ENCODE measurements at regions not wholly inside any gene's neighbourhood (a gene's known extent, or its start where the extent isn't known, plus 50 kb on each side); places are given as distances from the start of the nearest gene placed in this dataset.
"Not testable (repeated sequence)": the region's sequence is repeated elsewhere in the genome, so short reads cannot be mapped to it uniquely, and the experiment has no call there.

DNA sequence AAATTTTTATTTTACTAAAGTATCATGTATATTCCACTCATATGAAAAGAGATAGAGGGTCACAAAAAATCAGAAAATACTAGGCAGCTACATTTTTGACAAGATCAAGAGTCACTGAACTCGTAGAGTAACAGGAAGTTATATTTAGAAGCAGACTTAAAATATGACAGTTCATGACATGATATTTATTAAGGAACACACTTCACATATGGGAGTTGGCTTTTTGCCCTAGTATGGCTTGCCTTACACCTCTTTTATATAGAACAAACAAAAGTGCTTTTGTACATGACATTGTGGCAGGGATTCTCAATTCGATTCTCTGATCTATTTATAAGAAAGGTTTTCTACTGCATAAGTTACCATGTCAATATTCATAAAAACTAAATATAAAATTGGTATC lies 80.1 kb upstream of the GBE1 start:
- H3K4me1 ChIP-seq, result no peaks in the 10 kb centered on the region
- no peaks in the 10 kb centered on the region for H3K9me3 ChIP-seq
- no peak overlapping the region for H3K27ac ChIP-seq
- no peak for DNase-seq
- WGBS, 2 donors, result 60 to 70% methylated on average over 2 of the region's 2 CpGs
- H3K4me3 ChIP-seq, result no peak overlapping the region
- intact Hi-C loops (cut with DNase I; ENCODE audit: low total_unique reads), result no loop called here
- no peaks in the 10 kb centered on the region for H3K27me3 ChIP-seq
- no peaks in the 10 kb centered on the region for H3K36me3 ChIP-seq (ENCODE audit: low read depth, missing control alignments)
- TF ChIP-seq CTCF (IDR thresholded peaks at IDR 0.05) (no peak), POLR2A (IDR thresholded peaks at IDR 0.05) (no peak)

DNA sequence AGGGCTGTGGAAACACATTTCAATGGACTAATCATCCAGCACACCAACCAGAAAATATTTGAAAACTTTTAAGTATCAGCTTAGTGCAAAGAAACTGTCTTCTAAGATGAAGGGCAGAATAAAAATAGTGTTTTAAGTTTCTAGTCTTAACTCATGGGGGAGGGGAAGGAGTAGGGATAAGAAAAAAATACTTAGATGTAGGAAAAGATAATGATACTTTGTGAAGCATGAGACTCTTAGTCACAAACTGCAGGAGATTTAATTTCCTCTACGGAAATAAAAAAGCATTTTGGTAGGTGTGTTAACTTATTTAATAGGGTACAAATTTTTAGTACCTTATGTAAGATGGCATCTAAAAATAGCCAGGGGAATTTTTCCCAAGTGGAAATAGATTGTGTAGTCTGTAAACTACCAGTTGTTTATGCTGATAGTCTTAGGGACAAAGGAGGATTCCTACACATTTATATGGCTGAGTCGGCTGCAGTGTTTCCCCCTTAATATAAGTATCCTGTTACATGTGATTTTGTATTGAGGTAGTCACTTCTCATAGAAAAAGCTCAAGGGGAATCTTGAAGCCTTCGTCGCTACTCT lies 78.2 kb upstream of the GBE1 start:
- no peak overlapping the region for H3K27ac ChIP-seq
- TF ChIP-seq CTCF (IDR thresholded peaks at IDR 0.05) (no peak), POLR2A (IDR thresholded peaks at IDR 0.05) (no peak)
- H3K4me1 ChIP-seq, result no peaks in the 10 kb centered on the region
- 76 to 88% methylated on average over 4 of the region's 4 CpGs for WGBS, 2 donors
- no peak overlapping the region for H3K4me3 ChIP-seq
- H3K36me3 ChIP-seq (ENCODE audit: low read depth, missing control alignments), result no peaks in the 10 kb centered on the region
- DNase-seq, result no peak
- intact Hi-C loops (cut with DNase I; ENCODE audit: low total_unique reads), result no loop called here
- H3K9me3 ChIP-seq, result no peaks in the 10 kb centered on the region
- no peaks in the 10 kb centered on the region for H3K27me3 ChIP-seq

GRCh38 chr3:81838457-81838856 lies 77.0 kb upstream of the GBE1 start:
- H3K4me1 ChIP-seq, result no peaks in the 10 kb centered on the region
- no peaks in the 10 kb centered on the region for H3K27me3 ChIP-seq
- intact Hi-C loops (cut with DNase I; ENCODE audit: low total_unique reads), result no loop called here
- H3K9me3 ChIP-seq, result no peaks in the 10 kb centered on the region
- H3K4me3 ChIP-seq, result no peak overlapping the region
- 68 to 77% methylated on average over 1 of the region's 1 CpG for WGBS, 2 donors
- no peaks in the 10 kb centered on the region for H3K36me3 ChIP-seq (ENCODE audit: low read depth, missing control alignments)
- no peak overlapping the region for H3K27ac ChIP-seq
- TF ChIP-seq POLR2A (IDR thresholded peaks at IDR 0.05) (no peak), CTCF (IDR thresholded peaks at IDR 0.05) (no peak)
- no peak for DNase-seq

GRCh38 chr3:81837071-81837593 lies 75.7 kb upstream of the GBE1 start:
- TF ChIP-seq CTCF (IDR thresholded peaks at IDR 0.05), result no peak
- no peak for TF ChIP-seq POLR2A (IDR thresholded peaks at IDR 0.05)
- intact Hi-C loops (cut with DNase I; ENCODE audit: low total_unique reads), result no loop called here

GRCh38 chr3:81829937-81830336 lies 68.5 kb upstream of the GBE1 start:
- Histone ChIP-seq H3K27me3 (no peaks in the 10 kb centered on the region), H3K9me3 (no peaks in the 10 kb centered on the region), H3K4me1 (no peaks in the 10 kb centered on the region), H3K4me3 (no peak overlapping the region), H3K27ac (no peak overlapping the region), H3K36me3 (ENCODE audit: low read depth, missing control alignments) (no peaks in the 10 kb centered on the region)
- no peak for DNase-seq
- TF ChIP-seq CTCF (IDR thresholded peaks at IDR 0.05) (no peak), POLR2A (IDR thresholded peaks at IDR 0.05) (no peak)
- intact Hi-C loops (cut with DNase I; ENCODE audit: low total_unique reads), result no loop called here

More at GRCh38 chr3:81837071-81837593, 75.7 kb upstream of the GBE1 start:
- WGBS, 2 donors, result 93% methylated on average over 6 of the region's 6 CpGs
- no peak for DNase-seq
- Histone ChIP-seq H3K4me1 (no peaks in the 10 kb centered on the region), H3K27ac (no peak overlapping the region), H3K9me3 (no peaks in the 10 kb centered on the region), H3K4me3 (no peak overlapping the region), H3K36me3 (ENCODE audit: low read depth, missing control alignments) (no peaks in the 10 kb centered on the region), H3K27me3 (no peaks in the 10 kb centered on the region)

GRCh38 chr3:81829272-81829671 lies 67.8 kb upstream of the GBE1 start:
- H3K36me3 ChIP-seq (ENCODE audit: low read depth, missing control alignments); DNase-seq; H3K27me3 ChIP-seq; H3K4me1 ChIP-seq; H3K9me3 ChIP-seq; H3K4me3 ChIP-seq; H3K27ac ChIP-seq; intact Hi-C loops (cut with DNase I; ENCODE audit: low total_unique reads): not testable (repeated sequence)
- 90 to 92% methylated on average over 5 of the region's 5 CpGs for WGBS, 2 donors

All from testis (tissue), 2 donors.